Caco-2 (cell line): ENCODE measurements at regions not wholly inside any gene's neighbourhood (a gene's known extent, or its start where the extent isn't known, plus 50 kb on each side); places are given as distances from the start of the nearest gene placed in this dataset.

ENCODE experiments used
- BruUV-seq: library from RNA; stranded (reverse); fragments of 400-500 nt; replicated peaks from 2 replicates; lab custom pipeline; 2021; lab: Mats Ljungman, UMichigan
- CTCF ChIA-PET: fragments of 300-600 bp; sonication (Branson Sonifier 250); formaldehyde crosslinking; loops from one replicate; lab custom pipeline; 2022; ENCODE audit warnings: antibody characterized with exemption; lab: Charles Lee
- POLR2A ChIA-PET: fragments of 300-600 bp; sonication (Branson Sonifier 250); formaldehyde crosslinking; loops from one replicate; lab custom pipeline; 2022; ENCODE audit warnings: antibody characterized with exemption; lab: Charles Lee
- DNase-seq, 2 experiments: peaks; one replicate each; pipeline versions ENCODE4 v3.0.0 to v3.0.0-alpha.2; 2020 to 2022
- H3K27me3 ChIP-seq: replicated peaks from 2 replicates; pipeline ENCODE4 v1.6.0; 2011; ENCODE audit warnings: low read length; ENCODE audit not compliant: control insufficient read depth, insufficient read depth
- H3K36me3 ChIP-seq: 2 replicates; pipeline ENCODE4 v1.5.1; 2011; ENCODE audit warnings: low read length; ENCODE audit not compliant: control insufficient read depth, insufficient read depth
- H3K4me1 ChIP-seq: fragments of 250-450 bp; sonication (Bioruptor Pico); 2 replicates; pipeline ENCODE4 v1.5.1; 2020; ENCODE audit warnings: mild to moderate bottlenecking
- H3K4me3 ChIP-seq: 2 replicates; pipeline ENCODE4 v1.5.1; 2011; ENCODE audit warnings: low read depth, mild to moderate bottlenecking, control low read depth, low read length
- H3K9me3 ChIP-seq: fragments of 250-450 bp; sonication (Bioruptor Pico); 2 replicates; pipeline ENCODE4 v1.5.1; 2020; ENCODE audit warnings: mild to moderate bottlenecking, moderate library complexity
- H3K27ac Mint-ChIP-seq: one replicate; pipeline ENCODE4 v1.8.0; 2022; ENCODE audit warnings: mixed read lengths; ENCODE audit not compliant: unreplicated experiment
- H3K27me3 Mint-ChIP-seq: one replicate; pipeline ENCODE4 v1.8.0; 2022; ENCODE audit warnings: mixed read lengths; ENCODE audit not compliant: insufficient read depth, unreplicated experiment
- H3K36me3 Mint-ChIP-seq: one replicate; pipeline ENCODE4 v1.8.0; 2022; ENCODE audit warnings: mild to moderate bottlenecking, mixed read lengths; ENCODE audit not compliant: insufficient read depth, unreplicated experiment
- H3K4me1 Mint-ChIP-seq: one replicate; pipeline ENCODE4 v1.8.0; 2022; ENCODE audit warnings: low read depth, mixed read lengths; ENCODE audit not compliant: unreplicated experiment
- H3K4me3 Mint-ChIP-seq: one replicate; pipeline ENCODE4 v1.8.0; 2022; ENCODE audit warnings: mild to moderate bottlenecking, moderate library complexity, mixed read lengths; ENCODE audit not compliant: unreplicated experiment
- H3K9me3 Mint-ChIP-seq: one replicate; pipeline ENCODE4 v1.8.0; 2022; ENCODE audit warnings: mixed read lengths; ENCODE audit not compliant: unreplicated experiment
- CTCF ChIP-seq, 2 experiments: fragments of 200-600 bp in 1 of 2; IDR thresholded peaks; 1 replicate in 1 of 2; 2 replicates in 1 of 2; pipeline versions ENCODE4 v1.5.1 to v1.8.0; 2011 to 2022; ENCODE audit warnings: antibody characterized with exemption in 1 of 2, control low read depth in 1 of 2, inconsistent platforms in 1 of 2, low read depth in 1 of 2, low read length in 1 of 2, mild to moderate bottlenecking in 1 of 2, moderate library complexity in 1 of 2; ENCODE audit not compliant: insufficient read depth in 1 of 2, severe bottlenecking in 1 of 2, unreplicated experiment in 1 of 2
- intact Hi-C: fragments of 100-400 bp; cut with micrococcal nuclease; formaldehyde crosslinking; loops from one replicate; pipeline ENCODE4 v1.10.0; 2022; ENCODE audit not compliant: unreplicated experiment

GRCh38 chr16:87094556-87094865 lies 222.7 kb downstream of the C16orf95 start:
- Mint-ChIP-seq H3K27ac (no peak overlapping the region), H3K9me3 (no peaks in the 10 kb centered on the region), H3K27me3 (peaks cover 31% of the 10 kb centered on the region), H3K4me1 (no peaks in the 10 kb centered on the region), H3K36me3 (no peaks in the 10 kb centered on the region), H3K4me3 (no peak overlapping the region)
- H3K27me3 ChIP-seq: no peaks in the 10 kb centered on the region
- BruUV-seq: no TSS peak
- no peak overlapping the region for H3K4me3 ChIP-seq
- no peak for DNase-seq
- CTCF ChIA-PET: no interaction called here
- intact Hi-C loops: no loop called here
- POLR2A ChIA-PET: no interaction called here
- H3K9me3 ChIP-seq: no peaks in the 10 kb centered on the region
- H3K36me3 ChIP-seq: no peaks in the 10 kb centered on the region
- no peaks in the 10 kb centered on the region for H3K4me1 ChIP-seq
- no peak for TF ChIP-seq CTCF (IDR thresholded peaks at IDR 0.05; ENCODE audit: insufficient read depth in 1 of 2, low read depth in 1 of 2, low read length in 1 of 2, severe bottlenecking in 1 of 2, unreplicated experiment in 1 of 2)

GRCh38 chr16:87095271-87095670 lies 221.9 kb downstream of the C16orf95 start:
- no peak overlapping the region for H3K4me3 ChIP-seq
- Mint-ChIP-seq H3K27ac (no peak overlapping the region), H3K9me3 (no peaks in the 10 kb centered on the region), H3K4me3 (no peak overlapping the region), H3K36me3 (no peaks in the 10 kb centered on the region), H3K27me3 (peaks cover 32% of the 10 kb centered on the region), H3K4me1 (no peaks in the 10 kb centered on the region)
- H3K27me3 ChIP-seq: no peaks in the 10 kb centered on the region
- POLR2A ChIA-PET: no interaction called here
- TF ChIP-seq CTCF (IDR thresholded peaks at IDR 0.05; ENCODE audit: insufficient read depth in 1 of 2, low read depth in 1 of 2, low read length in 1 of 2, severe bottlenecking in 1 of 2, unreplicated experiment in 1 of 2): no peak
- no peaks in the 10 kb centered on the region for H3K4me1 ChIP-seq
- CTCF ChIA-PET: no interaction called here
- H3K36me3 ChIP-seq: no peaks in the 10 kb centered on the region
- DNase-seq: no peak
- intact Hi-C loops: no loop called here
- H3K9me3 ChIP-seq: no peaks in the 10 kb centered on the region
- BruUV-seq: no TSS peak

GRCh38 chr16:87096746-87097333 lies 220.4 kb downstream of the C16orf95 start:
- Mint-ChIP-seq H3K27me3 (peaks cover 27% of the 10 kb centered on the region), H3K36me3 (no peaks in the 10 kb centered on the region), H3K27ac (no peak overlapping the region), H3K4me1 (no peaks in the 10 kb centered on the region), H3K4me3 (no peak overlapping the region), H3K9me3 (no peaks in the 10 kb centered on the region)
- BruUV-seq: no TSS peak
- DNase-seq: no peak
- CTCF ChIA-PET: no interaction called here
- H3K9me3 ChIP-seq: no peaks in the 10 kb centered on the region
- H3K36me3 ChIP-seq: no peaks in the 10 kb centered on the region
- POLR2A ChIA-PET: no interaction called here
- no peaks in the 10 kb centered on the region for H3K4me1 ChIP-seq
- no peak for TF ChIP-seq CTCF (IDR thresholded peaks at IDR 0.05; ENCODE audit: insufficient read depth in 1 of 2, low read depth in 1 of 2, low read length in 1 of 2, severe bottlenecking in 1 of 2, unreplicated experiment in 1 of 2)
- intact Hi-C loops: no loop called here
- H3K4me3 ChIP-seq: no peak overlapping the region
- no peaks in the 10 kb centered on the region; the same call in 1 of the 2 replicates for H3K27me3 ChIP-seq
